ENCODE measurements at regions not wholly inside any gene's neighbourhood (a gene's known extent, or its start where the extent isn't known, plus 50 kb on each side); places are given as distances from the start of the nearest gene placed in this dataset.

DNA sequence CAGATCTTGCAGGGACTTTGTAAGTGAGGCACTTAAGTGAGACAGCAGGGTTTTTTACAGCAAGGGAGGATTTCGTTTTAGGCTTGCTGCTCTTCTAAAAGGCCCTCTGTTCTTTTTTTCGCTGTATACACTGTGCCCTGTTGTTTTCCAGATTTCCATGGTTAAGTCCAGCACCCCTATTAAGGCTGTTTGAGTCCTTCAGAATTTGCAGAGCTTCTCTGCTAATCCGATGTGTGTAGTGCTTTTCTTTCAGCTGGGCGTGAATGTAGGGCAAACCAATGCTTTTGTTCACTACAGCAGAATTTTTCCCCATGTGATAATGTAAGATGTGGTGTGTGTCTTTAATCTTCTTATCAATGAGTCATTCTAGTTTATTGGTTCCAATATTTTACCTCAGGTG is 200.5 kb upstream of the RREB1 start:
- ChIA-PET POLR2A (no interaction called here), CTCF (no interaction called here)
- DNase-seq (ENCODE audit: extremely low spot score), result no peak
- TF ChIP-seq, protein P1, sequence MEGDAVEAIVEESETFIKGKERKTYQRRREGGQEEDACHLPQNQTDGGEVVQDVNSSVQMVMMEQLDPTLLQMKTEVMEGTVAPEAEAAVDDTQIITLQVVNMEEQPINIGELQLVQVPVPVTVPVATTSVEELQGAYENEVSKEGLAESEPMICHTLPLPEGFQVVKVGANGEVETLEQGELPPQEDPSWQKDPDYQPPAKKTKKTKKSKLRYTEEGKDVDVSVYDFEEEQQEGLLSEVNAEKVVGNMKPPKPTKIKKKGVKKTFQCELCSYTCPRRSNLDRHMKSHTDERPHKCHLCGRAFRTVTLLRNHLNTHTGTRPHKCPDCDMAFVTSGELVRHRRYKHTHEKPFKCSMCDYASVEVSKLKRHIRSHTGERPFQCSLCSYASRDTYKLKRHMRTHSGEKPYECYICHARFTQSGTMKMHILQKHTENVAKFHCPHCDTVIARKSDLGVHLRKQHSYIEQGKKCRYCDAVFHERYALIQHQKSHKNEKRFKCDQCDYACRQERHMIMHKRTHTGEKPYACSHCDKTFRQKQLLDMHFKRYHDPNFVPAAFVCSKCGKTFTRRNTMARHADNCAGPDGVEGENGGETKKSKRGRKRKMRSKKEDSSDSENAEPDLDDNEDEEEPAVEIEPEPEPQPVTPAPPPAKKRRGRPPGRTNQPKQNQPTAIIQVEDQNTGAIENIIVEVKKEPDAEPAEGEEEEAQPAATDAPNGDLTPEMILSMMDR (IDR thresholded peaks at IDR 0.05; ENCODE audit: control extremely low read depth, extremely low read depth, low read depth, missing control alignments), result no peak

DNA sequence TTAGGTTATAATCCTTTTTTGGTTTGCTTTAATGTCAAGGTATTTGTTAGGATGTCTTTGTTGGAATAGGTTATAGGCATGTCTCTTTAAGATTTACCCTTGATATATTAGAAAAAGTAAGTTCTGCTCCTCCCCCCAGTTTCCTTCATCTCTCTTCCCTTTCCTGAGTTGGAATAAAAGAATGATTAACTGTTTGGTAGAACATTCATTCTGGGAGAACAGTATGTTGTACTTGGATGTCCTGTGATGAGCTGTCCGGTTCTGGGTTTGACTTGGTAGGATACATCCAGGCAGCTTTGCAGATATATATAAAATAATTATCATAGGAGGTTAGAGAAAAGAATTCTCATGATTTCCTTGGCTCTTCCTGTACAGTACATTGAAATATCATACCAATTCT is 199.6 kb upstream of the RREB1 start:
- ChIA-PET CTCF (no interaction called here), POLR2A (no interaction called here)
- TF ChIP-seq, protein P1 (IDR thresholded peaks at IDR 0.05; ENCODE audit: control extremely low read depth, extremely low read depth, low read depth, missing control alignments), result no peak
- DNase-seq (ENCODE audit: extremely low spot score), result no peak

DNA sequence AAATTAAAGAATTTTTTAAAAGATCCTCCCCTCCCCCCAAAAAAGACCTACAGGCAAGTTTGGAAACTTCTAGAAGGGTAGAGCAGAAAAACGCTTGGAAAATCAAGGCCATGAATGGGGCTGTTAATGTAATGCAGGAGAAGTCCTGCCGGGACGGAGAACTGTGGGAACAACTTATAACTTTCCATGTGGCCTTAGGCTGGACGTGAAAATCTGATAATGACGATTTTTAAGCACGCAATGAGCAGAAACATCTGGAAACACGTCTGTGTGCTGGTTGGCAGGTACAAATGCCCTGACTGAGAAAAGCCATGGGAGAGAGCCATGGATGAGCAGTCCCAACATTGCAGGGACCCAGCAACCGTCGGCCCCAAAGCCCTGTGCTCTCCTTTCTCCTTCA is 198.7 kb upstream of the RREB1 start:
- CTCF ChIA-PET, result no interaction called here
- TF ChIP-seq, protein P1 (IDR thresholded peaks at IDR 0.05; ENCODE audit: control extremely low read depth, extremely low read depth, low read depth, missing control alignments), result no peak
- DNase-seq (ENCODE audit: extremely low spot score), result no peak
- POLR2A ChIA-PET, result no interaction called here

DNA sequence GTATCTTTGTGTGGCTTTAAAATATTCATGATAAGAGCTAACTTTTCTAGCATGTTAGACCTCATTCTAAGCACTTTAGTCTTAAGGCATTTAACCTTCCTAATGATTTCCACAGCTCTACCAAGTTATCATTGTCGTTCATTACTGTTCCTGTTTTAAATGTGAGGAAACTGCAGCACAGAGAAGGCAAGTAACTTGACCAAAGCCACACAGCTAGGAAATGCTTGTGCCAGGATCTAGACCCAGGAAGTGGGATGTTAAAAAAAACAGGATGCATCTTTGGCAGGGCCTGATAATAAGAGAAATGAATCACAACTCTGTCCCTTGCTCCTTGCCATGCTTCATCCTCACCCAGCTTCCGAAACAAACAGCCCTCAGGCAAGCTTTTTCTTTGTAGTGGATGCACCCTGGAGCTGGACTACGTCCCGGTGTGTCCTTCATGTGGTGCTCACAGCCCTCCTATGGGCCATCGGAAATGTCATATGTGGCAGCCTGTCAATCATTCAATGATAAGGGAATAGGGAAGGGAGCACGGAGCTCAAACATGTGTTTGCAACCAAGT is 196.9 kb upstream of the RREB1 start:
- TF ChIP-seq, protein P1 (IDR thresholded peaks at IDR 0.05; ENCODE audit: control extremely low read depth, extremely low read depth, low read depth, missing control alignments), result no peak
- POLR2A ChIA-PET, result interaction anchor here (0.7 kb wide), 1 partner anchor 308 kb away, joined by 3 read pairs; no protein-coding TSS in a partner anchor
- DNase-seq (ENCODE audit: extremely low spot score), result no peak
- CTCF ChIA-PET, result interaction anchor here (1.3 to 1.7 kb wide), 3 partner anchors 8 to 10 kb away, joined by 4 to 6 read pairs (median 5); no protein-coding TSS in a partner anchor

DNA sequence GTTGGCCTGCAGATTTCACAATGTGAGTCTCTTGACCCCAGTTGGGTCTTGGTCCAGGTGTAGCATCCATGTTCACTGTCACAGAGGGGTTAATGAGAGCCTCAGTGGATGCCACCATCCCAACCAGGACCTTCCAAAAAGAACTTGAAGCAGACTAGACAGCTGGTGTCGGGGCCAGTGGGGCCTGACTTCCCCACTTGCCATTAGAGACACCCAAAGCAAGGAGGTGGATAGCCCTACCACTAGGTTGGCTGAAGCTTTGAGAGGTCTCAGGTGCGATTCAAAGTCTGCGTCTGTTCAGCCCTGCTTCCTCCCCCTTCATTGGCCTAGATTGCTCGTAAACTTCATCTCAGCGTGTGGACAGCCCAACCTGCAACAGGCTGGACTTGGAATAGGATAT is 196.4 kb upstream of the RREB1 start:
- TF ChIP-seq, protein P1 (IDR thresholded peaks at IDR 0.05; ENCODE audit: control extremely low read depth, extremely low read depth, low read depth, missing control alignments), result no peak
- ChIA-PET CTCF (interaction anchor here (1.3 to 1.7 kb wide), 3 partner anchors 9 to 11 kb away, joined by 4 to 6 read pairs (median 5); no protein-coding TSS in a partner anchor), POLR2A (interaction anchor here (0.7 kb wide), 1 partner anchor 307 kb away, joined by 3 read pairs; no protein-coding TSS in a partner anchor)

DNA sequence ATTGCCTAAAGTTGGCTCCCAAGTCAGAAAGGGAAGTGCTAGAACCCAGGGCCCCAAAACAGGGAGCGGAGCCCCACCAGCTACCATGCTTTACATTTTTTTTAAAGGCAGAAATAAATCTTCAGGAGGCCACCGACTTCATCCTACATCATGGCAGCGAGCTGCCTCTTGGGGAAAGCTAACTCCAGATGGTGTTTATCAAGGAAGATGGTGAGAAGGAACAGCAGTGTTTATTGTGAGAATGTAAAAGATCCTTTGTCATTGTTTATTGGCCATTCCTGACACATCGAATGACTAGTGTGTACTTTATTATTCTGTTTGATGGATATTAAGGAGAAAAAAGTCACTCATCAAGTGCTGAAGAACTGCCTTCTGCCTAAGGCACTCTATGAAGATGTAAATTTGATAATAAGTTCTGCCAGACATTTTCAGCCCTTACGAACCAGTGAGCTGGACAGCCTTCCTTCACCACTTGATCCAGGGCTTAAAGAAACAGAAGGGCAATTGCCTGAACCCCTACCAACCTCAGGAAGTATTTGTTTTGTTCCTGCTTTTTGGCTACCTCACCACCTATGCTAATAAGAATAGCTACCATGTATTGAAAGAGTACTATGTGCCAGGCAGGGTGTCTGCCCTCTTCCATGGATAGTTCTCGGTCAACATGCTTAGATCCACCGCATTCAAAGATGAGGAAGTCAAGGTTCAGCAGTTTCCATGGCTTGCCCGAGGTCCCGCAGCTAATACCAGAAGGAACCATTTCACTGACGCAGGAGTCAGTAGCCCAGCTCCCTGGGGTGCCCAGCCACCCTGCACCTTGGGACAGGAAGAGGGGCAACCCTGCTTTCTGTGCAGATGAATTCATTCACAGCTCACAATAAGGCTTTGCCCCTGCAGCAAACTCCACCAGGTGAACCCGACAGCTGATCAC is 194.7 kb upstream of the RREB1 start:
- TF ChIP-seq, protein P1 (IDR thresholded peaks at IDR 0.05; ENCODE audit: control extremely low read depth, extremely low read depth, low read depth, missing control alignments), result no peak
- ChIA-PET POLR2A (no interaction called here), CTCF (interaction anchor here (1.2 to 1.3 kb wide), 2 partner anchors 45 to 192 kb away, joined by 3 to 4 read pairs; no protein-coding TSS in a partner anchor)
- DNase-seq (ENCODE audit: extremely low spot score), result no peak

More for the DNA sequence above, 196.4 kb upstream of the RREB1 start:
- DNase-seq (ENCODE audit: extremely low spot score), result no peak
